Spleen (tissue), 7 donors: ENCODE measurements at regions not wholly inside any gene's neighbourhood (a gene's known extent, or its start where the extent isn't known, plus 50 kb on each side); places are given as distances from the start of the nearest gene placed in this dataset.

Experiments used
- CTCF ChIP-seq, 11 experiments: fragments of 200-600 bp in 7 of 11; fragments of 450-650 bp in 4 of 11; sonication (generic) in 4 of 11; IDR thresholded peaks in 8 of 11; conservative IDR thresholded peaks in 3 of 11; 1 replicate in 7 of 11; 2 replicates in 4 of 11; pipeline versions ENCODE4 v1.4.0 to v1.8.0; 2016 to 2021; ENCODE audit warnings: antibody characterized with exemption in 11 of 11, inconsistent platforms in 4 of 11, mild to moderate bottlenecking in 1 of 11
- POLR2A ChIP-seq, 3 donors: fragments of 450-650 bp; IDR thresholded peaks; one replicate each; pipeline ENCODE4 v1.5.1; 2017; ENCODE audit warnings: antibody characterized with exemption in 3 of 3, mild to moderate bottlenecking in 1 of 3
- donor health status: DM: no; HTN: no; CAD: no; lungs with moderate emphysema.
- donor health status: DM: no; HTN: no; CAD: no.
- donor health status: DM: no; HTN: no; CAD: no.

- TF ChIP-seq POLR2A (IDR thresholded peaks at IDR 0.05) (no peak), CTCF (IDR thresholded peaks at IDR 0.05 in 8 of 11, conservative IDR thresholded peaks at IDR 0.05 in 3 of 11) (no peak)
Measured at GRCh38 chr7:1317646-1318045, 85.0 kb downstream of the UNCX start.
